IMR-90 (cell line): ENCODE measurements at regions not wholly inside any gene's neighbourhood (a gene's known extent, or its start where the extent isn't known, plus 50 kb on each side); places are given as distances from the start of the nearest gene placed in this dataset.

ENCODE experiments used
- BHLHE40 ChIP-seq: fragments of 150-350 bp; IDR thresholded peaks from 2 replicates; pipeline ENCODE4 v1.6.1; 2016; ENCODE audit warnings: mild to moderate bottlenecking, low read depth, low read length
- CEBPB ChIP-seq: IDR thresholded peaks from 2 replicates; pipeline ENCODE4 v1.6.1; 2012; ENCODE audit warnings: low read depth, low read length, improper control_type of control experiment
- FOS ChIP-seq: fragments of 150-350 bp; IDR thresholded peaks from 2 replicates; pipeline ENCODE4 v1.6.1; 2016; ENCODE audit warnings: low read depth, low read length
- MAFK ChIP-seq: IDR thresholded peaks from 2 replicates; pipeline ENCODE4 v1.6.1; 2012; ENCODE audit warnings: low read depth, low read length, improper control_type of control experiment
- MXI1 ChIP-seq: IDR thresholded peaks from 2 replicates; pipeline ENCODE4 v1.6.1; 2012; ENCODE audit warnings: low read depth, mild to moderate bottlenecking, low read length, moderate library complexity, borderline replicate concordance
- POLR2A ChIP-seq: IDR thresholded peaks from 2 replicates; pipeline ENCODE4 v1.6.1; 2012; ENCODE audit warnings: mild to moderate bottlenecking, low read depth, low read length
- RAD21 ChIP-seq: IDR thresholded peaks from 2 replicates; pipeline ENCODE4 v1.6.1; 2012; ENCODE audit warnings: low read length, improper control_type of control experiment
- RCOR1 ChIP-seq: IDR thresholded peaks from 2 replicates; pipeline ENCODE4 v1.6.1; 2012; ENCODE audit warnings: mild to moderate bottlenecking, low read length, improper control_type of control experiment; ENCODE audit not compliant: insufficient replicate concordance
- RFX5 ChIP-seq: IDR thresholded peaks from 2 replicates; pipeline ENCODE4 v1.8.0; 2012; ENCODE audit warnings: low read depth, mild to moderate bottlenecking, low read length, moderate library complexity
- TF ChIP-seq, protein P1 (sequence below): conservative IDR thresholded peaks from 2 replicates; pipeline ENCODE4 v1.5.1; 2012; ENCODE audit warnings: mild to moderate bottlenecking, low read depth, low read length, improper control_type of control experiment
- TF ChIP-seq, protein P2 (sequence below): fragments of 150-350 bp; IDR thresholded peaks from 2 replicates; pipeline ENCODE4 v1.6.1; 2017; ENCODE audit warnings: mild to moderate bottlenecking, antibody characterized with exemption, low read length, low read depth

DNA sequence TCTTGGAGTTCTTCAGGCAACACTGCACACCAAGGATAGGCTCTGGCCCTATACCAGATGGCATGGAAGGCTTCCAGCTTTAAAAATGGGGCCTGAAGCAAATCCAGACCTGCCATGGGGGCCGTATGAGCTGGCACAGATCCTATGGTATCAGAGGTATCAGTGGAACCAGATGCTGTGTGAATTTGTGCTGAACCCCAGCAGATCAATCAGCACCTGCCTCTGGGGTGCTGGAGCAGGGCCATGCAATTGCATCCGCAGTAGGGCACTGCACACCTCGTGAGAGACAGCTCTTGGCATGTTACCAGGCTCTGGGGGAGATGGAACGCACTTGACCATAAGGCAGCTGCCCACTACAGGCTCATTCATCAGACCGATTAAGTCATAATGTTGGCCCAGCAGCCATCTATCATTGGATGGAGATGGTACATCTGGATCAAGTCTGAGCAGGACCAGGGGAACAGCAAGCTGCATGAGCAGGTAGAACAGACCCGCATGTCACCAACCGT is 221.5 kb downstream of the MYLK4 start:
- TF ChIP-seq MXI1 (no peak), POLR2A (no peak), CEBPB (no peak), RCOR1 (no peak), RFX5 (no peak), MAFK (no peak), BHLHE40 (no peak), RAD21 (no peak), FOS (no peak)
- TF ChIP-seq, protein P1, sequence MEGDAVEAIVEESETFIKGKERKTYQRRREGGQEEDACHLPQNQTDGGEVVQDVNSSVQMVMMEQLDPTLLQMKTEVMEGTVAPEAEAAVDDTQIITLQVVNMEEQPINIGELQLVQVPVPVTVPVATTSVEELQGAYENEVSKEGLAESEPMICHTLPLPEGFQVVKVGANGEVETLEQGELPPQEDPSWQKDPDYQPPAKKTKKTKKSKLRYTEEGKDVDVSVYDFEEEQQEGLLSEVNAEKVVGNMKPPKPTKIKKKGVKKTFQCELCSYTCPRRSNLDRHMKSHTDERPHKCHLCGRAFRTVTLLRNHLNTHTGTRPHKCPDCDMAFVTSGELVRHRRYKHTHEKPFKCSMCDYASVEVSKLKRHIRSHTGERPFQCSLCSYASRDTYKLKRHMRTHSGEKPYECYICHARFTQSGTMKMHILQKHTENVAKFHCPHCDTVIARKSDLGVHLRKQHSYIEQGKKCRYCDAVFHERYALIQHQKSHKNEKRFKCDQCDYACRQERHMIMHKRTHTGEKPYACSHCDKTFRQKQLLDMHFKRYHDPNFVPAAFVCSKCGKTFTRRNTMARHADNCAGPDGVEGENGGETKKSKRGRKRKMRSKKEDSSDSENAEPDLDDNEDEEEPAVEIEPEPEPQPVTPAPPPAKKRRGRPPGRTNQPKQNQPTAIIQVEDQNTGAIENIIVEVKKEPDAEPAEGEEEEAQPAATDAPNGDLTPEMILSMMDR, result no peak
- TF ChIP-seq, protein P2, sequence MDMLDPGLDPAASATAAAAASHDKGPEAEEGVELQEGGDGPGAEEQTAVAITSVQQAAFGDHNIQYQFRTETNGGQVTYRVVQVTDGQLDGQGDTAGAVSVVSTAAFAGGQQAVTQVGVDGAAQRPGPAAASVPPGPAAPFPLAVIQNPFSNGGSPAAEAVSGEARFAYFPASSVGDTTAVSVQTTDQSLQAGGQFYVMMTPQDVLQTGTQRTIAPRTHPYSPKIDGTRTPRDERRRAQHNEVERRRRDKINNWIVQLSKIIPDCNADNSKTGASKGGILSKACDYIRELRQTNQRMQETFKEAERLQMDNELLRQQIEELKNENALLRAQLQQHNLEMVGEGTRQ, result no peak
